ENCODE measurements at regions not wholly inside any gene's neighbourhood (a gene's known extent, or its start where the extent isn't known, plus 50 kb on each side); places are given as distances from the start of the nearest gene placed in this dataset.

- DNase-seq (ENCODE audit: low read depth) = no peak
- TF ChIP-seq CTCF (conservative IDR thresholded peaks at IDR 0.05; ENCODE audit: low read depth, low read length) = no peak
- H3K4me3 ChIP-seq (ENCODE audit: low read length) = no peak overlapping the region
Observed at GRCh38 chr11:119934267-119934666, 203.6 kb downstream of the TRIM29 start.

GRCh38 chr11:119933584-119933983 is 204.3 kb downstream of the TRIM29 start:
- no peak for DNase-seq (ENCODE audit: low read depth)
- no peak for TF ChIP-seq CTCF (conservative IDR thresholded peaks at IDR 0.05; ENCODE audit: low read depth, low read length)
- H3K4me3 ChIP-seq (ENCODE audit: low read length) = no peak overlapping the region

- no peak for TF ChIP-seq CTCF (conservative IDR thresholded peaks at IDR 0.05; ENCODE audit: low read depth, low read length)
- DNase-seq (ENCODE audit: low read depth) = no peak
- H3K4me3 ChIP-seq (ENCODE audit: low read length) = no peak overlapping the region
Observed at GRCh38 chr11:119932828-119933562, 204.0 kb upstream of the NECTIN1 start.

- no peak for DNase-seq (ENCODE audit: low read depth)
- H3K4me3 ChIP-seq (ENCODE audit: low read length) = no peak overlapping the region
- no peak for TF ChIP-seq CTCF (conservative IDR thresholded peaks at IDR 0.05; ENCODE audit: low read depth, low read length)
Observed at GRCh38 chr11:119928047-119928446, 199.0 kb upstream of the NECTIN1 start.

GRCh38 chr11:119924017-119924416 is 195.0 kb upstream of the NECTIN1 start:
- no peak for TF ChIP-seq CTCF (conservative IDR thresholded peaks at IDR 0.05; ENCODE audit: low read depth, low read length)
- DNase-seq (ENCODE audit: low read depth) = no peak
- H3K4me3 ChIP-seq (ENCODE audit: low read length) = no peak overlapping the region

GRCh38 chr11:119921571-119921970 is 192.6 kb upstream of the NECTIN1 start:
- DNase-seq (ENCODE audit: low read depth) = no peak
- no peak overlapping the region for H3K4me3 ChIP-seq (ENCODE audit: low read length)
- TF ChIP-seq CTCF (conservative IDR thresholded peaks at IDR 0.05; ENCODE audit: low read depth, low read length) = no peak

- DNase-seq (ENCODE audit: low read depth) = no peak
- TF ChIP-seq CTCF (conservative IDR thresholded peaks at IDR 0.05; ENCODE audit: low read depth, low read length) = no peak
- no peak overlapping the region for H3K4me3 ChIP-seq (ENCODE audit: low read length)
Observed at GRCh38 chr11:119920666-119921387, 191.8 kb upstream of the NECTIN1 start.

Measured in retinal pigment epithelial cell (primary cell).